ENCODE measurements at regions not wholly inside any gene's neighbourhood (a gene's known extent, or its start where the extent isn't known, plus 50 kb on each side); places are given as distances from the start of the nearest gene placed in this dataset.
"Not testable (repeated sequence)": the region's sequence is repeated elsewhere in the genome, so short reads cannot be mapped to it uniquely, and the experiment has no call there.

DNA sequence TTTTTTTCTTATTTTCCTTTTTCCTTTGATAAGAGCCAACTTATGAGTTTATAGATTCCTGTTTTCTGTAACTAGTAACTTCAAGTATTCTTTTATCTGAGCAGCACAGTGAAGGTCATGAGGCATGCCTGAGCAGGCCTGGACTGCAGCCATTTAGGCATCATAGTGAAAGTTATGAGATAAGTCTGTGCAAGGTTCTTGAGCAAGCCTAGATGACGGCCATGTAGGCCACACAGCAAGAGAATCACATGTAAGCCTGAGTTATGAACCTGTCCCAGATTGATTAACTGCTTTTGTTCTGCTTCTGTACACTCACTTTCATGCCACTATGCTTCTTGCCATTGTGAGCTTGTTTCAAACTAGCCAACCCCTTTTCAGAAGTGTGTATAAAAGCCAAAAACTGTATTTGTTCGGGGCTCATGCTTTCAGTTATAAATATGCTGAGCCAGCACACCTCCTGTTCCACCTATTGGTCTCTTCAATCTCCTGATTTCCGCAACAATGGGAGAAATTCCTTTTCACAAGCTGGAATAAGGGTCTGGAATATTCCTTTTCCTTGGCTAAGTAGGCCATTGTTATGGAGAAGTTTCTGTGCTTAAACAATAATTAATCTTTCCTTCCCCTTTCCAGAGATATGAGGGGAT is 745.7 kb downstream of the FAM181B start:
- no peak for DNase-seq (ENCODE audit: low read depth, low spot score)

DNA sequence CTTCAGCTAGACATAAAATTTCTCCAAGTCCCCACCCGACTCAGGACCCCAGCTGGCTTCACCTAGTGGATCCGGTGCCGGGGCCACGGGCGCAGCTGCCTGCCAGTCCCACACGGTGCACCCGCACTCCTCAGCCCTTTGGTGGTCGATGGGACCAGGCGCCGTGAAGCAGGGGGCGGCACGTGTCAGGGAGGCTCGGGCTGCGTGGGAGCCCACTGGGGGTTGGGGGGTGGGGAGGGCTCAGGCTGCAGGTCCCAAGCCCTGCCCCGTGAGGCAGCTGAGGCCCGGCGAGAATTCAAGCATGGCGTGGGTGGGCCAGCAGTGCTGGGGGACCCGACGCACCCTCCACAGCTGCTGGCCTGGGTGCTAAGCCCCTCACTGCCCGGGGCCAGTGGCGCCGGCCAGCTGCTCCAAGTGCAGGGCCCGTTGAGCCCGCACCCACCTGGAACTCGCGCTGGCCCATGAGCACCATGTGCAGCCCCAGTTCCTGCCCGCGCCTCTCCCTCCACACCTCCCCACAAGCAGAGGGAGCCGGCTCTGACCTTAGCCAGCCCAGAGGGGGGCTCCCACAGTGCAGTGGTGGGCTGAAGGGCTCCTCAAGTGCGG is 747.0 kb downstream of the FAM181B start:
- no peak for DNase-seq (ENCODE audit: low read depth, low spot score)

DNA sequence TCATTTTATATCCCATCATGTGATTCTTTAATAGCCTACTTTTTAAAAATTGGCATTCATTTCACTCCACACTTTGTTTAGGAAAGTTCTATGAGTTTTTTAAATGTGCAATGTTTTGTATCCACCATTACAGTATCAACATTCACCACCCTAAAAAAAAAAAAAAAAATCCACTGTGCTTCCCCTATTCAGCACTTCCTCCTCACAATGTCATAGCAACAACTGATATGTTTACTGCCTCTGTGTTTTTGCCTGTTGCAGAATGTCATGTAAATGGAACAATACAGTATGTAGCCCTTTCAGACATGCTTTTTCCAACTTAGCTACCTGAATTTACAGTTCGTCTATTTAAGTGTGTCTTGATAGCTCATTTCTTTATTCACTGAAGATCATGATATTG is 754.2 kb downstream of the FAM181B start:
- no peak for DNase-seq (ENCODE audit: low read depth, low spot score)

DNA sequence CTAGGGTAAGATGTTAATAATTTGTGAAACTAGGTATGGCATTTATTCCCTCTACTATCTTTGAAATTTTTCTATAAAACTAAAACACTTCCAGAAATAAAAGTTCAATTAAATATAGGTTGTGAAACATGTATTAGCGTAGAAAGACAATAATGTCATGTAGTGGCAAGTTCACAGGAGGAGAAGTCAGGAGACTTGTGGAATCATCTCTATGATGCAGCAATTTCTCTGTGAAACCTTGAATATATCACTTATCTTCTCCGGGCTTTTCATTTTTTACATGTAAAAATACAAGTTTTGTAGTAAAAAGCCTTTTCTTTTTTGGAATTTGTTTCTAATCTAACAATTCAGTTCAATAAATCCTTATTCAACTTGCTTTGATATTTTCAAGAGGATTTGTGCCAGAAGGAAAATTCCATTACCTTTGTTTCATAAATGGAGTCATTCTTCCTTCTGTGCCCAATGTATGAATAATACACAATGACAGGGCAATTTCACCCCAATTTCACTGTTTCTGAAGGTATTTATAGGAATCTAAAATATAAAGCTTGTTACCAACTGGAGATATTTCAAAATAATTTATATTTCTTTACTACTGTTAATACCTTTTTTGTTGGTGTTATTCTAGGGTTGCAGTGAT is 758.3 kb downstream of the FAM181B start:
- no peak for DNase-seq (ENCODE audit: low read depth, low spot score)

DNA sequence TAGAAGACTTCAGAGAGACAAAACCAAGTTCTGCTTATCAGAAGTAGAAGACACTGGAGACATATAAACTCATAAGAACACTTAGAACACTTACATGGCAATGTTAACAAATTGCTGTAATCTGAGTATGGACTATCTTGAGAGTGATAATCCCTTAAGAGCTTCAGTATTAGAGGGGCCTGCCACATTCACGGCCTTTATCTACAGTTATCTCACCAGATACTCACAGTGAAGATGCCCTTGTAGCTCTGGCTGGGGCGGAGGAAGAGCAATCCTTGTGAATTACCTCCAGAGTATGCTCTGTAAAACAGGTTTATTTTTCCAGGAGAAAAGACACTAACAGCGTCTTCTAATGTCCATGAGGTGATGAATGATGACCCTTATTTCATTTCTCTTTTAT is 762.8 kb downstream of the FAM181B start:
- DNase-seq (ENCODE audit: low read depth, low spot score): no peak

DNA sequence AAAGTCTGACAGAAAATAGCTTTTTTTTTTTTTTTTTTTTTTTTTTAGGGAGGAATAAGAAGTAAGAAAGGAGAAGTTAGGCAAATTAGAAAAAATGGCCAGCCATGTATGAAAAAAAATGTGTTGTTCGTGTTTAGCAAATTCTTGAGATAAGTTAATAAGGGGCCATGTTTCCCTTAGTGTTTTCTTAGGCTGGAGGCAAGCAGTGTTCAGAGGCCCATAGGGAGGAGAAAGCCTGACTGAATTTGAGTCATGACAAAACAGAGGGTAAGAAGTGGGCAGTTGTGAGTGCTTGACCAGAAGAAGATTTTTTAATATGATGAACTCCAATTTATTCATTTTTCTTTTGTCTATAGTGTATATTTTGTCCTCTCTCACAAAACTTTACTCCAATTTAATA is 766.4 kb downstream of the FAM181B start:
- no peak for DNase-seq (ENCODE audit: low read depth, low spot score)

DNA sequence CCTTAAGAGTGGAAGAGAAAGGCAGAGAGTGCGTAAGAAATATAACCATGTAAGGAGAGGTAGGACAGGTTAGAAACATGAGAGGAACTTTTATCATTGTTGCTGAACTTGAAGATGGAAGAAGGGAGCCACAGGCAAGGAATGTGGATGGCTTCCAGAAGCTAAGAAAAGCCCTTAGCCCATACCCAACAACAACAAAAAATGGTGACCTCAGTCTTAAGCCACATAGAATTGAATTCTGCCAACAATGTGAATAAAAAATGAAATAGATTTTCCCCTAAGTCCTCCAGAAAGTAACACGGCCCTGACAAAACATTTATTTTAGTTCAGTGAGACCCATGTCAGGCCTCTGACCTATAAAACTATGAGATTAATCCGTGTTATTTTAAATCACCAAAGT is 767.3 kb downstream of the FAM181B start:
- DNase-seq (ENCODE audit: low read depth, low spot score): no peak

DNA sequence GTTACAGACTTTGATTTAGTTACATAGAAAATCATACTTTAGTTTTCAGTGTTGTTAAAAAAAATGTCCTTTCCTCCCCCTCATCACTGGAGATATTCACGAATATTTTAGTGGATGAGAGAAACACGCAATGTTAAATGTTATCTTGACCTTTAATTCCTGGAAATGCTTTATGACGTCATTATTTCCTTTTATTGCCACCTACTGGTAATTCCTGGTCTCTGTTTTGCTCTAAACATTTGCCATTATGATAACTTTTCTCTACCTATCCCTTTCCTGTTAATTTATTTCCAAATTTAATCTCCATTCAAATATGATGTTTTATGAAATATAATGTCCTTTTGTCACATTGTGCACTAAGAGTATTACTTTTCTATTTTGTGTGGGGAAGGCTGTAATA is 770.6 kb downstream of the FAM181B start:
- no peak for DNase-seq (ENCODE audit: low read depth, low spot score)

DNA sequence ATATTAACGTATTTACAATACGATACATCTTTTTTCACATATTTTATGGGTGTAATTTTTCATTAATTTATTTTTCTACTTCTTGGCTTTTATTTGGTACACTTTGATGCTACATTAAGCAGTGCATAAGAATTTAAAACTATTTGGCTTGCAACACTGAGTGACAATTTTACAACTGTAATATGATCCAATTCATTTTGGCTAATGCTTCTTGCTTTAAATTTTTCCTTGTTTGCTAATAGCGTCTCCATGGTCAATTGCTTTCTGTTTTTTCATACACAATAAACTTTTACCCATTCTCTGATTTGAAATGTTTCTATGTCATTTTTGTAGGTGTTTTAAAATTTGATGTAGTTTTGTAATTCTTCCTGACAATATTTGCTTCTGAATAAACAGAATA is 773.2 kb downstream of the FAM181B start:
- no peak for DNase-seq (ENCODE audit: low read depth, low spot score)

DNA sequence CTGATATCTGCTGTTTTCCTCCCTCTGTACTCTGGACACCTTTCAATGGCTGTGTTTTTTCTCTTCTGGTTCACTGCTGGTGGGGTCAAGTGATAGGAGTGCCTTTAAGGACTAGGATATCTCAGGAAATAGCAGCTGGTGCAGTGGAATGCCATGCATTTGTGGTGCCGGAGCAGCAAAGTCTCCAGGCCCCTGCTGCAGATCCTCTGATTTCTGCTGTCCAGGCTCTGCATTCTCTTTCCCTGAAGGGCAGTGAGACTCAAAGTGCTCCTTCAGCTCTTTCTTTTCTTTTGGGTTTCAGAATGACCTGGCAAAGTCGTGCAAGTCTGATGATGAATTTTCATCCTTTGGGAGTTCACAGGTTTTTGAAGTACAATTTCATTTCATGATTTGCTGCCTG is 774.3 kb downstream of the FAM181B start:
- no peak for DNase-seq (ENCODE audit: low read depth, low spot score)

DNA sequence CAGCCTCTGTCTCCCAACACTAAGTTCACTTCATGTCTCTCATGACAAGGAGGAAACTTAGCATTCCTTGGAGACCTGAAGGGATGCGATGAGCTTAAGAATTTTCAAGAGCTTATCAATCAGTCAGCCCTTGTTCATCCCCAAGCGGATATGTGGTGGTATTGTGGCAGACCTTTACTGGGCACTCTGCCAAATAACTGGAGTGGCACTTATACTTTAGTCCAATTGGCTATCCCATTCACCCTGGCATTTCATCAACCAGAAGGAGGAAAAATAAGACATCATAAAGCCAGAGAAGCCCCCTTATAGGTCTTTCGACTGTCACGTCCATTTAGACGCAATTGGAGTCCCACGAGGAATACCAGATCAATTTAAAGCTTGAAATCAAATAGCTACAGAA is 779.4 kb downstream of the FAM181B start:
- DNase-seq (ENCODE audit: low read depth, low spot score): not testable (repeated sequence)

DNA sequence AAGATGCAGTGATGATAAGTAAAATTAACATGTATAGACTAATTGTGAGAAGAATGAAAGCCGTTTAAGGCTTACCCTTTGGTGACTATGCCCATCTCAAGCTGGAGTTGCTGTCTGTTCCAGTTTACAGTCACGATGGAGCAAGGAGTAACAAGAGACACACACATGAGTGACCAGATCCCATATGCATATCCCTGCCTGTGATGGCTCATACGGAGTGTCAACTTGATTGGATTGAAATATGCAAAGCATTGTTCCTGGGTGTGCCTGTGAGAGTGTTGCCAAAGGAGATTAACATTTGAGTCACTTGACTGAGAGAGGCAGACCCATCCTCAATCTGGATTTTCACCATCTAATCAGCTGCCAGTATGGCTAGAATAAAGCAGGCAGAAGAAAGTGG is 786.8 kb downstream of the FAM181B start:
- no peak for DNase-seq (ENCODE audit: low read depth, low spot score)

DNA sequence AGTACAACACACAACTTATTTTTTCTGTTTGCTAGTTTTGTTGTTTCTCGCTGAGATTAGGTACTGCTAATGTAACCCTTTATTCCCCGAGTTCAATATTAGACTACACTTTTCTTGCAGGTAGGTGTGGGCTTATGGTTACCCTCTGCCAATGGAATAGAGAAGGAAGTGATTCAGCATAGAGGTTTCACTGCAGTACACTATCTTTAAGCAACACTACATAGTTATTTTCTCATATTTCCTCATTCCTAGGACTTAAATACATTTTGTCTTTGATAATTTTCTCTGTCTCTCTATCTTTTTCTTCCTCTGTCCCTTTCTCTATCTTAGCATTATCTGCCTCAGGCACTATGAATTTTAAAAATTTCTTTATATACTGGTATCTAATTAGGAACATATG is 791.0 kb downstream of the FAM181B start:
- DNase-seq (ENCODE audit: low read depth, low spot score): no peak

DNA sequence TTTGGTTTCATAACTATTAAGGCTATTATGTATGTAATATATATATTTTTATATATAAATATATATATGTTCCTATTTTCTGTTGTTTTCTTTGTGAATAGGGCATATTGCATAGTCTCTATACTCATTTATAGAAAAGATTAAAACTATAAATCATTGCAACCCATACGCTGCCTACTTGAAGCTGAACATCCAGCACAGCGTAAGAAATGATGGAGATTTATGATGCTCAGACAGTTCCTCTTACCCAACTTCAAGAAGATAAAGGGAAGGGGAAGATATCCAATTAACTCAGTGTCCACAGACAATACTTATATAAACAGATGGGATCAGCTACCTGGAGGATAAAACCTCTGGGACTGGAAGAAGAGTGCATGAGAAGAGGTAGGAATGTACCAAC is 791.7 kb downstream of the FAM181B start:
- no peak for DNase-seq (ENCODE audit: low read depth, low spot score)

DNA sequence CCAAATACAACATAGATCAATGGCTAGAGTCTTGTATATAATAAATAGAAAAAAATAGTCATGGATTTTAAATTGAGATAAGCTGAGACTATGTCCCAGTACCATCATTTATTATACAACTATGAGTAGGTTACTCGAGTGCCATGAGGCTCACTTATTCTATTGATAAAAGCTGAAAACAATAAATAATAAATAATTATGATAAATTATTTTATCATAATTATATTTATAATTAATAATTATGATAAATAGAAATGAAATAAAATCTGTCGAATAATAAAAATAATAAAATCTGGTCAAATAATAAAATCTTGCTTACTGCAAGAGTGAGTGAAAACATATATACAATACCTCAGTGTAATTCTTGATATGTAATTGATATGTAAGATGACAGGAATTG is 801.4 kb downstream of the FAM181B start:
- DNase-seq (ENCODE audit: low read depth, low spot score): no peak

DNA sequence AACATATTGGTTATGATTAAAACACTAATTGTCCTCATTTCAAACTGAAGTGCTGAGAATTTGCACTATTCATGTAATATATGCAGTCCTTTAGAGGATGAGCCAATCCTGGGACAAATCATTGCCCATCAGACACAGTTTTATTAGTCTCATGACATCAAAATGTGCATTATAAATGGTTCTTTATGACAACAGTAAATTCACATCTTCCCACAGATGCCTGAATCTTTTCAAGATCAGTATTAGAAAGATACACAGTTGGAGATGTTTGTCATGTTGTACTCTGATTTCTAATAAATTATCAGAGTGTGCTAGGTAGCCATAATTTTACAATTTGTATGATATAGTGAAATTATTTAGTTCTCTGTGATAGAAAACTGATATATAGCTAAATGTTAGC is 813.5 kb downstream of the FAM181B start:
- no peak for DNase-seq (ENCODE audit: low read depth, low spot score)

DNA sequence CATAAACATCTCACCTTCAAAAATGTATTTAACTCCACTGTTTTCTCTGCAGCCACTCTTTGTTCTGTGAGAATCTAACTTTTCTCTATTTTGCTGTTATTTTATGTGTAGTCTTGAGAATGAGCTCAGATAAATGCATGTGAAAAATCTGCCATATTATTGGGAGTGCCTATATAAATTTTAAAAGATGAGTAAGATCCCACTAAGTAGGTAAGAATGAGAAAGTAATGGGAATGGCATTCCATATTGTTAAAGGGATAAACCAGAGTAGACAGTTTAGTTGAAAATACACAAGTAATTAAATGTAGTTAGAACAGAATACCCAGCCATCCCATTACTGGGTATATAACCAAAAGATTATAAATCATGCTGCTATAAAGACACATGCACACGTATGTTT is 817.2 kb downstream of the FAM181B start:
- DNase-seq (ENCODE audit: low read depth, low spot score): no peak

DNA sequence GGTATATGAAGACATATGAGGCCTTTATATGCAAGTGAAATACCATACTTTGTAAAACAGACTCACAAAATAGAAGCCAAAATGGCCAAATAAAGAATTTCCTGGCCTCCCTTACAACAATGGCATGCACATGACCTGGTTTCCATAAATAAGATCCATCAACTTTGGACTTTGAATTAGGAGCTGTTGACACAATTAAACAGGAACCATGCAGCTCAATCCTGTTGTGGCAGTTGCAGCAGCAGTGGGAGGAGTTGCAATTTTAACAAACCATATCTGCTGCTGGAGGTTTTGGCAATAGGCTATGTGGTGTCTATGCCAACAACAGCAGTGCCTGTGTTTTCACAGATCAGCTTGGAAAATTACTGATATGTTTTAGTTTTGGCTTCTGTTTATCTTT is 818.6 kb downstream of the FAM181B start:
- no peak for DNase-seq (ENCODE audit: low read depth, low spot score)

DNA sequence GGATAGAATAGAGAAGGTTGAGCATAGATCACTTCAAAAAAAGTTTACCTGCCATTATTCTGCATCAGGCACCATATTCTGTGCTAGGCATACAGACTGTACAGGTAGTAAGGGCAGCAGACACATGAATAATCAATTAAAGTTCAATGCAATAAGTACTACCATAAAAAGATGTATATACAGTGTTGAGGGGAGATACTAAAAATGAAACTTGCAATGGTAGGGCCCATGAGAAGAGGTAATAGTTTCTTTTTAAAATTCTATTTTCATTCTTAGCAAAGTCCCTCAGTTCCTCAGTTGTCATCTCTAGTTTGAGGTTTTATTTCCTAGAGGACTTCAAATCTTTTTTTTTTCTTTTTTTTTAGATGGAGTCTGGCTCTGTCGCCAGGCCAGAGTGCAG is 819.9 kb downstream of the FAM181B start:
- no peak for DNase-seq (ENCODE audit: low read depth, low spot score)

DNA sequence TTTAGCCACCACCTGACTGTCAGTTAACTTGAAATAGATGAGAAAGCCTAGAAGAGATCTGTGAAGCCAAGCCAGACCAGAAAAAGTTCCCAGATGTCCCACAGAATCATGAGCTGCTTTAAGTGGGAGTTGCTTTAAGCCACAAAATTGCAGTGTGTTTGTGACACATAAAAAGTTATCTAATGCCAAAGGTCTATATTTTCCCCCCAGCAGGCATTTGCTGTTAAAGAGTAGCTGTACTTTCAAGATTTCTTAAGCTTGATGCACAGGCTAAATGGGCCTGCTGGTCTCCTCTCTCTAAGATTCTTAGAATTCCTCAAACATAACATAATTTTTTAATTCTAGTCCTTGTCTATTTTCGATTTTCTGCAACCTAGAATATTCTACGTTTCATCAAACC is 825.7 kb downstream of the FAM181B start:
- DNase-seq (ENCODE audit: low read depth, low spot score): no peak

DNA sequence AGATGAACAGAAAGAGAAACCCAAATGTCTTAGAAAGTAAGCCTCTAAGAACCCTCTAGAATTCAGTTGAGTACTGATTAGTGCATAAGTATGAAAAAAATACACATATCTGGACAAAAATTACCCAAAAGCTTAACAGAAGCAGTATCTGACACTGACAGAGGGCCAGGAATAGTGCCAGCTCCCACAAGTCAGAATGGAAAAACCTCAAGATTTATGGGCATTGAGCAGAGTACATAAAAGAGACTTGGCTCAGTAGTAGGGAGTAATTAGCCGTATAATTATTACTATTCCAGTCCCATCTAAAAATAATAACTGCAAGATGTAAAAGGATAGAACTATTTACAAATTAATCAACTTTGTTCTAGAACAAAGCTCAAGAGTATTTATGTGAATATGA is 834.5 kb downstream of the FAM181B start:
- no peak for DNase-seq (ENCODE audit: low read depth, low spot score)

DNA sequence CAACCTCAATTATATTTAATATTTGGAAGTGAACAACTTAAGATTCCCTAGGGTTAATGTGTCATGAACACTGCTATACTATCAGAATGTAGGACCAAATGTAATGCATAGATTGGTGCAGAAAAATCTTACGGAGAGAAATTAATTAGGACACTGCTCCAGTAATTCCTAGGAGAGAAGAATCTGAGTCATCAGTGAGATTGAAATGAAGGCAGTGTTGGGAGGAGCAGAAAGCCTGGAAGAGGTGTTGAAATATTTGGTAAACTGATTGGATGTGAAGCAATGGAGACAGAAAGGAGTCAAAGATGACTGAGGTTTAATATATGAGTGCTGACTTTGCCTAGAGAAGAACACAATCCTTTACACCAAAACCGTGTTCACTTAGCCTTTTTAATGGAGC is 836.0 kb downstream of the FAM181B start:
- no peak for DNase-seq (ENCODE audit: low read depth, low spot score)

DNA sequence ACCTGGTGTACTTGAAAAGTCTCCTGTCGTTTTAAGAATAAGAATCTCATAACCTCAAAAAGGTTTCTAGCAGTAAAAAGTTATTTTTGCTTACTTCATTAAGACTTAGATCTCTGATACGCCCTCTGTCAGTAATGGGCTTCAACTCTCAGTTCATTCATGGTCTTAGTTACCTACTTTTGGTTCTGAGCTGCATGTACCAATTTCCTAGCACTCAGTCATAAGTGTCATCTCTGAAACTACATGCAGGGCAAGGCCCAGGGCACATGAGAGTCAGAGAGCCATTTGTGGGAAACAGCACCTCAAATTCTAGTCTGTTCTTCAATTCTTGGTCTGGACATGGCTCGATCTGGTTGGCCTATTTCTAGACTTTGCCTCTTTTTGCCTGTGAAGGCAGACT is 838.4 kb downstream of the FAM181B start:
- no peak for DNase-seq (ENCODE audit: low read depth, low spot score)
